Liver (tissue), 8 donors: ENCODE measurements at regions not wholly inside any gene's neighbourhood (a gene's known extent, or its start where the extent isn't known, plus 50 kb on each side); places are given as distances from the start of the nearest gene placed in this dataset.

Source experiments
- DNase-seq: peaks from one replicate; pipeline ENCODE4 v3.0.0-alpha.2; 2017; ENCODE audit warnings: low spot score
- H3K27ac ChIP-seq, 2 donors: one replicate each; pipeline ENCODE4 v1.7.0; 2013; ENCODE audit warnings: inconsistent platforms in 2 of 2, low read length in 2 of 2, control low read depth in 1 of 2, low read depth in 1 of 2, mild to moderate bottlenecking in 1 of 2
- H3K27me3 ChIP-seq, 4 donors: one replicate each; pipeline versions ENCODE4 v1.6.1 to v1.7.0; 2013; ENCODE audit warnings: low read length in 3 of 4, inconsistent platforms in 1 of 4, mild to moderate bottlenecking in 1 of 4, moderate library complexity in 1 of 4; ENCODE audit not compliant: control insufficient read depth in 4 of 4, insufficient read depth in 4 of 4
- H3K36me3 ChIP-seq, 4 donors: one replicate each; pipeline versions ENCODE4 v1.6.1 to v1.7.0; 2013; ENCODE audit warnings: low read length in 3 of 4, mild to moderate bottlenecking in 3 of 4, low read depth in 1 of 4, moderate library complexity in 1 of 4; ENCODE audit not compliant: control insufficient read depth in 4 of 4, insufficient read depth in 3 of 4
- H3K4me1 ChIP-seq, 4 donors: one replicate each; pipeline versions ENCODE4 v1.6.1 to v1.7.0; 2013; ENCODE audit warnings: low read length in 3 of 4, mild to moderate bottlenecking in 3 of 4, moderate library complexity in 1 of 4; ENCODE audit not compliant: control insufficient read depth in 4 of 4, insufficient read depth in 4 of 4
- H3K4me3 ChIP-seq, 3 donors: one replicate each; pipeline versions ENCODE4 v1.6.1 to v1.7.0; 2013; ENCODE audit warnings: low read length in 3 of 3, control low read depth in 1 of 3, low read depth in 1 of 3, mild to moderate bottlenecking in 1 of 3
- H3K9ac ChIP-seq, 2 donors: one replicate each; pipeline ENCODE4 v1.7.0; 2013; ENCODE audit warnings: low read length in 2 of 2, mild to moderate bottlenecking in 2 of 2, moderate library complexity in 2 of 2, control low read depth in 1 of 2, low read depth in 1 of 2
- H3K9me3 ChIP-seq, 4 donors: one replicate each; pipeline versions ENCODE4 v1.6.1 to v1.7.0; 2013; ENCODE audit warnings: low read length in 3 of 4; ENCODE audit not compliant: control insufficient read depth in 4 of 4
- EGR1 ChIP-seq, 2 donors: IDR thresholded peaks; 2 replicates each; pipeline ENCODE4 v1.6.1; 2016 to 2018; ENCODE audit warnings: antibody characterized with exemption in 2 of 2, low read depth in 2 of 2
- FOXA1 ChIP-seq: IDR thresholded peaks from 2 replicates; pipeline ENCODE4 v1.6.1; 2016; ENCODE audit warnings: antibody characterized with exemption
- FOXA2 ChIP-seq: IDR thresholded peaks from 2 replicates; pipeline ENCODE4 v1.6.1; 2016; ENCODE audit warnings: antibody characterized with exemption
- GABPA ChIP-seq, 2 donors: IDR thresholded peaks in 1 of 2; conservative IDR thresholded peaks in 1 of 2; 2 replicates each; pipeline ENCODE4 v1.6.1; 2016; ENCODE audit warnings: antibody characterized with exemption in 2 of 2, mild to moderate bottlenecking in 1 of 2, moderate library complexity in 1 of 2
- HNF4A ChIP-seq, 2 donors: conservative IDR thresholded peaks; 2 replicates each; pipeline ENCODE4 v1.6.1; 2016; ENCODE audit warnings: antibody characterized with exemption in 2 of 2, mild to moderate bottlenecking in 2 of 2
- HNF4G ChIP-seq: IDR thresholded peaks from 2 replicates; pipeline ENCODE4 v1.6.1; 2016; ENCODE audit warnings: antibody characterized with exemption
- JUND ChIP-seq, 2 donors: IDR thresholded peaks; 2 replicates each; pipeline ENCODE4 v1.6.1; 2016; ENCODE audit warnings: antibody characterized with exemption in 2 of 2
- NR2F2 ChIP-seq: IDR thresholded peaks from 2 replicates; pipeline ENCODE4 v1.6.1; 2016; ENCODE audit warnings: antibody characterized with exemption
- RAD21 ChIP-seq, 2 donors: IDR thresholded peaks; 2 replicates each; pipeline ENCODE4 v1.6.1; 2016; ENCODE audit warnings: antibody characterized with exemption in 2 of 2, mild to moderate bottlenecking in 2 of 2
- REST ChIP-seq: IDR thresholded peaks from 2 replicates; pipeline ENCODE4 v1.6.1; 2016; ENCODE audit warnings: antibody characterized with exemption, mild to moderate bottlenecking
- RXRA ChIP-seq, 2 donors: IDR thresholded peaks; 2 replicates each; pipeline ENCODE4 v1.6.1; 2017 to 2018; ENCODE audit warnings: antibody characterized with exemption in 2 of 2, mild to moderate bottlenecking in 1 of 2
- SP1 ChIP-seq: IDR thresholded peaks from 2 replicates; pipeline ENCODE4 v1.6.1; 2018; ENCODE audit warnings: antibody characterized with exemption, mild to moderate bottlenecking
- TAF1 ChIP-seq: conservative IDR thresholded peaks from 2 replicates; pipeline ENCODE4 v1.6.1; 2016; ENCODE audit warnings: antibody characterized with exemption, mild to moderate bottlenecking
- YY1 ChIP-seq: IDR thresholded peaks from 2 replicates; pipeline ENCODE4 v1.6.1; 2016; ENCODE audit warnings: antibody characterized with exemption, mild to moderate bottlenecking
- WGBS: extraction: QIAGEN DNeasy Blood & Tissue Kit; methylation state at CpG from one replicate; pipeline ENCODE4 v1.1.7; 2013; 5-methylcytosine and 5-hydroxymethylcytosine counted together
- TF ChIP-seq, protein P1 (sequence below): IDR thresholded peaks from 2 replicates; pipeline ENCODE4 v1.6.1; 2016; ENCODE audit warnings: antibody characterized with exemption
- TF ChIP-seq, protein P2 (sequence below): IDR thresholded peaks from 2 replicates; pipeline ENCODE4 v1.6.1; 2016; ENCODE audit warnings: antibody characterized with exemption
- TF ChIP-seq, protein P3 (sequence below): fragments of 150-350 bp; IDR thresholded peaks from 2 replicates; pipeline ENCODE4 v1.5.1; 2017; ENCODE audit warnings: improper control_type of control experiment, low read depth, low read length; ENCODE audit not compliant: missing input control
- TF ChIP-seq, protein P4 (sequence below): IDR thresholded peaks from 2 replicates; pipeline ENCODE4 v1.6.1; 2016; ENCODE audit warnings: antibody characterized with exemption
- donor health status: healthy.
- donor health status: healthy.
- donor health status: healthy.
- donor health status: healthy.
- donor health status: healthy.

DNA sequence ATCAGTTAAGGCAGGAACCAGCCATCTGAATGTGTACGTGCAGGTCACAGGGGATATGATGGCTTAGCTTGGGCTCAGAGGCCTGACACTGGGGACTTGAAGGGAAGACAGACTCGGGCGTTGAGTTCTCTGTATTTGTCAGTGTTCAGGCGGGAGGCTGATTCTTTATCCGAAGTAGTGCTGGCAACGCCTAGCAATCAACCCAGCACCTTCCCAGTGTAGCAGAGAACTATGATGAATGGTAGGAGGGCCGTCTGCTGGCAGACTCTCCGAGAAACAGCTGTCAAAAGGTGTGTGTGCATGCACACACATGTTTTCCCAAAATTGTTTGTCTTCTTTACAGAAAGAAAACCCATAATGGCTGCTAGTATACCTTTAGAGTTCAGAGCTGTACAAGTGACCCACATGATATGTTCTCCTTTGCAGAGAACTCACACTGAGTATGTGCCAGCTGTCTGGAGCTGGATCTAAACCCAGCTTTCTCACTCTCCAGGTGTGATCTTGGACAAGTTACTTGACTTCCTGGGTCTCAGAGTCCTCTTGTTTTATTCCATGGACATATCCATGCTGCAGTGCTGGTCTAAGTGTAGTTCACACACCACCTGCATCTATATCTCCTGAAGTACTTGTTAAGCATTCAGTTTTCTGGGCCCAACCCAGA, 74.5 kb upstream of the LARS2 start:
- no peak for DNase-seq
- 65% methylated on average over 8 of the region's 8 CpGs for WGBS
- Histone ChIP-seq H3K4me3 (no peak overlapping the region), H3K9me3 (peaks cover 0 to 3% (median 2%) of the 10 kb centered on the region in 4 donors), H3K4me1 (no peaks in the 10 kb centered on the region), H3K9ac (no peak overlapping the region), H3K27me3 (peaks cover 0 to 17% (median 3%) of the 10 kb centered on the region in 4 donors), H3K27ac (no peak overlapping the region), H3K36me3 (no peaks in the 10 kb centered on the region)
- TF ChIP-seq FOXA2 (no peak), EGR1 (IDR thresholded peaks at IDR 0.05; ENCODE audit: low read depth in 2 of 2) (no peak), NR2F2 (no peak), GABPA (IDR thresholded peaks at IDR 0.05 in 1 of 2, conservative IDR thresholded peaks at IDR 0.05 in 1 of 2) (no peak), FOXA1 (no peak), HNF4G (no peak), YY1 (no peak), REST (no peak), RXRA (IDR thresholded peaks at IDR 0.05) (no peak), JUND (IDR thresholded peaks at IDR 0.05) (no peak), HNF4A (conservative IDR thresholded peaks at IDR 0.05) (no peak), RAD21 (IDR thresholded peaks at IDR 0.05) (no peak), SP1 (no peak), TAF1 (no peak)
- TF ChIP-seq, protein P1, sequence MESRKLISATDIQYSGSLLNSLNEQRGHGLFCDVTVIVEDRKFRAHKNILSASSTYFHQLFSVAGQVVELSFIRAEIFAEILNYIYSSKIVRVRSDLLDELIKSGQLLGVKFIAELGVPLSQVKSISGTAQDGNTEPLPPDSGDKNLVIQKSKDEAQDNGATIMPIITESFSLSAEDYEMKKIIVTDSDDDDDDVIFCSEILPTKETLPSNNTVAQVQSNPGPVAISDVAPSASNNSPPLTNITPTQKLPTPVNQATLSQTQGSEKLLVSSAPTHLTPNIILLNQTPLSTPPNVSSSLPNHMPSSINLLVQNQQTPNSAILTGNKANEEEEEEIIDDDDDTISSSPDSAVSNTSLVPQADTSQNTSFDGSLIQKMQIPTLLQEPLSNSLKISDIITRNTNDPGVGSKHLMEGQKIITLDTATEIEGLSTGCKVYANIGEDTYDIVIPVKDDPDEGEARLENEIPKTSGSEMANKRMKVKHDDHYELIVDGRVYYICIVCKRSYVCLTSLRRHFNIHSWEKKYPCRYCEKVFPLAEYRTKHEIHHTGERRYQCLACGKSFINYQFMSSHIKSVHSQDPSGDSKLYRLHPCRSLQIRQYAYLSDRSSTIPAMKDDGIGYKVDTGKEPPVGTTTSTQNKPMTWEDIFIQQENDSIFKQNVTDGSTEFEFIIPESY, result no peak
- TF ChIP-seq, protein P2, sequence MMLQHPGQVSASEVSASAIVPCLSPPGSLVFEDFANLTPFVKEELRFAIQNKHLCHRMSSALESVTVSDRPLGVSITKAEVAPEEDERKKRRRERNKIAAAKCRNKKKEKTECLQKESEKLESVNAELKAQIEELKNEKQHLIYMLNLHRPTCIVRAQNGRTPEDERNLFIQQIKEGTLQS, result no peak
- TF ChIP-seq, protein P3, sequence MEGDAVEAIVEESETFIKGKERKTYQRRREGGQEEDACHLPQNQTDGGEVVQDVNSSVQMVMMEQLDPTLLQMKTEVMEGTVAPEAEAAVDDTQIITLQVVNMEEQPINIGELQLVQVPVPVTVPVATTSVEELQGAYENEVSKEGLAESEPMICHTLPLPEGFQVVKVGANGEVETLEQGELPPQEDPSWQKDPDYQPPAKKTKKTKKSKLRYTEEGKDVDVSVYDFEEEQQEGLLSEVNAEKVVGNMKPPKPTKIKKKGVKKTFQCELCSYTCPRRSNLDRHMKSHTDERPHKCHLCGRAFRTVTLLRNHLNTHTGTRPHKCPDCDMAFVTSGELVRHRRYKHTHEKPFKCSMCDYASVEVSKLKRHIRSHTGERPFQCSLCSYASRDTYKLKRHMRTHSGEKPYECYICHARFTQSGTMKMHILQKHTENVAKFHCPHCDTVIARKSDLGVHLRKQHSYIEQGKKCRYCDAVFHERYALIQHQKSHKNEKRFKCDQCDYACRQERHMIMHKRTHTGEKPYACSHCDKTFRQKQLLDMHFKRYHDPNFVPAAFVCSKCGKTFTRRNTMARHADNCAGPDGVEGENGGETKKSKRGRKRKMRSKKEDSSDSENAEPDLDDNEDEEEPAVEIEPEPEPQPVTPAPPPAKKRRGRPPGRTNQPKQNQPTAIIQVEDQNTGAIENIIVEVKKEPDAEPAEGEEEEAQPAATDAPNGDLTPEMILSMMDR, result no peak
- TF ChIP-seq, protein P4, sequence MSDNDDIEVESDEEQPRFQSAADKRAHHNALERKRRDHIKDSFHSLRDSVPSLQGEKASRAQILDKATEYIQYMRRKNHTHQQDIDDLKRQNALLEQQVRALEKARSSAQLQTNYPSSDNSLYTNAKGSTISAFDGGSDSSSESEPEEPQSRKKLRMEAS, result no peak
